ENCODE measurements at regions not wholly inside any gene's neighbourhood (a gene's known extent, or its start where the extent isn't known, plus 50 kb on each side); places are given as distances from the start of the nearest gene placed in this dataset.

- no peaks in the 10 kb centered on the region for H3K36me3 ChIP-seq (ENCODE audit: insufficient read depth, low read length, poor library complexity, severe bottlenecking)
- no peak for DNase-seq (ENCODE audit: low spot score)
- no TSS peak for BruUV-seq (replicated peaks)
- no peaks in the 10 kb centered on the region for H3K27me3 ChIP-seq (replicated peaks; ENCODE audit: insufficient read depth, low read depth, low read length, poor library complexity)
- no peaks in the 10 kb centered on the region for H3K9me3 ChIP-seq (ENCODE audit: low read depth, low read length, poor library complexity, severe bottlenecking)
- TF ChIP-seq, protein P1, sequence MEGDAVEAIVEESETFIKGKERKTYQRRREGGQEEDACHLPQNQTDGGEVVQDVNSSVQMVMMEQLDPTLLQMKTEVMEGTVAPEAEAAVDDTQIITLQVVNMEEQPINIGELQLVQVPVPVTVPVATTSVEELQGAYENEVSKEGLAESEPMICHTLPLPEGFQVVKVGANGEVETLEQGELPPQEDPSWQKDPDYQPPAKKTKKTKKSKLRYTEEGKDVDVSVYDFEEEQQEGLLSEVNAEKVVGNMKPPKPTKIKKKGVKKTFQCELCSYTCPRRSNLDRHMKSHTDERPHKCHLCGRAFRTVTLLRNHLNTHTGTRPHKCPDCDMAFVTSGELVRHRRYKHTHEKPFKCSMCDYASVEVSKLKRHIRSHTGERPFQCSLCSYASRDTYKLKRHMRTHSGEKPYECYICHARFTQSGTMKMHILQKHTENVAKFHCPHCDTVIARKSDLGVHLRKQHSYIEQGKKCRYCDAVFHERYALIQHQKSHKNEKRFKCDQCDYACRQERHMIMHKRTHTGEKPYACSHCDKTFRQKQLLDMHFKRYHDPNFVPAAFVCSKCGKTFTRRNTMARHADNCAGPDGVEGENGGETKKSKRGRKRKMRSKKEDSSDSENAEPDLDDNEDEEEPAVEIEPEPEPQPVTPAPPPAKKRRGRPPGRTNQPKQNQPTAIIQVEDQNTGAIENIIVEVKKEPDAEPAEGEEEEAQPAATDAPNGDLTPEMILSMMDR (conservative IDR thresholded peaks at IDR 0.05; ENCODE audit: low read depth, low read length): no peak
- TF ChIP-seq EZH2 (IDR thresholded peaks at IDR 0.05; ENCODE audit: borderline replicate concordance, low read depth, low read length, poor library complexity, severe bottlenecking): no peak
- H3K4me1 ChIP-seq (ENCODE audit: insufficient read depth, low read length, poor library complexity, severe bottlenecking): no peaks in the 10 kb centered on the region
- intact Hi-C loops (cut with micrococcal nuclease; ENCODE audit: unreplicated experiment): no loop called here
- no peak overlapping the region for H3K27ac ChIP-seq (ENCODE audit: low read depth, low read length, poor library complexity, severe bottlenecking)
- ChIA-PET CTCF (no interaction called here), POLR2A (ENCODE audit: low non-redundant PET) (no interaction called here)
- no peak overlapping the region for H3K4me3 ChIP-seq (ENCODE audit: low read depth, low read length, poor library complexity, severe bottlenecking)
These were observed 101.6 kb downstream of the CCT6B start for GRCh38 chr17:34859652-34860051.

DNA sequence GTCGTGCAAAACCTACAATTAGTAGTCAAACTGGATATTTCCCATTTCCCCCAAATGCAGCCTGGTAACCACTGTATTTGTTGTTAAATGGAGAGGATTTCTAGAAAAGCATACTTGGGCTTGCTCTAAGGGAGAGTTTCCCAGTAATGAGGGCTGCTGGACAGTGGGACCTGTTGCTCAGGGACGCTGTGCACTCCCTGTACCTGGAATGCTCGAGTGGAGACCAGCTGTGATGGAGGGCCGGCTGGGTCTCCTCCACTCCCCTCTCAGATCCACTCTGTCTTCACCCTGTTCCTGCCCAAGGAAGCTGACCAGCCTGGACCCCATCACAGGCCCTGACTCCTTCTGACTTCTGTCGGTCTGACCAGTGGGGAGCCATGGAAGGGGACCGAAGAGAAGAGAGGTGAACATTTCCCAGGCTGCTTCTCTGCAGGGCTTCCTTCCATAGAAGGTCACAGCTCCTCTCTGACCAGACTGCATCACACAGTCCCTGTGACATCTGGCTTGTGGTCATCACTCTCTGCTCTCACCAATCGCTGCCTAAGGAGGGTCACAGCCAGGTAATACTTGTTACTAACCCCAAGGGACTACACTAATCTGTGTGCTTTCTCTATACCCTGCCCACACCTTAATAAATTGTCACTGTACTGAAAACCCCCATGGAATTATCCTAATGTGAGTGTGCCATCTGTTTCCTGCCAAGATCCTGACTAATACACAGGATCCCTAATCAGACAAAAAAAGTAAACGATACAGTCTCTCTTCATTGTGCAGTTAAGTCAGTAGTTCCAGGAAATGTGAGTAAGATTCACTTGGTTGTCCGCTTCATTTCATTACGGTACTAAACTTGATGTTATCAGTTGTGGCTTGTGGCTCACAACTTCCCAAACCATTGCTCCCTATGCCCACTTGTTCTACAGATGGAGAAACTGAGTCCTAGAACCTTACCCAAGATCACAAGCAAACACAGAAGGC lies 102.4 kb downstream of the CCT6B start:
- Histone ChIP-seq H3K4me1 (ENCODE audit: insufficient read depth, low read length, poor library complexity, severe bottlenecking) (no peaks in the 10 kb centered on the region), H3K36me3 (ENCODE audit: insufficient read depth, low read length, poor library complexity, severe bottlenecking) (no peaks in the 10 kb centered on the region), H3K4me3 (ENCODE audit: low read depth, low read length, poor library complexity, severe bottlenecking) (no peak overlapping the region), H3K27ac (ENCODE audit: low read depth, low read length, poor library complexity, severe bottlenecking) (no peak overlapping the region), H3K9me3 (ENCODE audit: low read depth, low read length, poor library complexity, severe bottlenecking) (no peaks in the 10 kb centered on the region), H3K27me3 (replicated peaks; ENCODE audit: insufficient read depth, low read depth, low read length, poor library complexity) (no peaks in the 10 kb centered on the region)
- CTCF ChIA-PET: no interaction called here
- intact Hi-C loops (cut with micrococcal nuclease; ENCODE audit: unreplicated experiment): no loop called here
- DNase-seq (ENCODE audit: low spot score): no peak
- no peak for TF ChIP-seq EZH2 (IDR thresholded peaks at IDR 0.05; ENCODE audit: borderline replicate concordance, low read depth, low read length, poor library complexity, severe bottlenecking)
- TF ChIP-seq, protein P1 (conservative IDR thresholded peaks at IDR 0.05; ENCODE audit: low read depth, low read length): no peak
- no TSS peak for BruUV-seq (replicated peaks)
- POLR2A ChIA-PET (ENCODE audit: low non-redundant PET): no interaction called here

- Histone ChIP-seq H3K27me3 (replicated peaks; ENCODE audit: insufficient read depth, low read depth, low read length, poor library complexity) (no peaks in the 10 kb centered on the region), H3K4me1 (ENCODE audit: insufficient read depth, low read length, poor library complexity, severe bottlenecking) (no peaks in the 10 kb centered on the region), H3K27ac (ENCODE audit: low read depth, low read length, poor library complexity, severe bottlenecking) (no peak overlapping the region), H3K4me3 (ENCODE audit: low read depth, low read length, poor library complexity, severe bottlenecking) (no peak overlapping the region), H3K9me3 (ENCODE audit: low read depth, low read length, poor library complexity, severe bottlenecking) (no peaks in the 10 kb centered on the region), H3K36me3 (ENCODE audit: insufficient read depth, low read length, poor library complexity, severe bottlenecking) (no peaks in the 10 kb centered on the region)
- no TSS peak for BruUV-seq (replicated peaks)
- intact Hi-C loops (cut with micrococcal nuclease; ENCODE audit: unreplicated experiment): no loop called here
- CTCF ChIA-PET: no interaction called here
- POLR2A ChIA-PET (ENCODE audit: low non-redundant PET): no interaction called here
- TF ChIP-seq, protein P1 (conservative IDR thresholded peaks at IDR 0.05; ENCODE audit: low read depth, low read length): no peak
- TF ChIP-seq EZH2 (IDR thresholded peaks at IDR 0.05; ENCODE audit: borderline replicate concordance, low read depth, low read length, poor library complexity, severe bottlenecking): no peak
- no peak for DNase-seq (ENCODE audit: low spot score)
These were observed 107.3 kb downstream of the CCT6B start for GRCh38 chr17:34853924-34854323.

Data from A673 (cell line).